ENCODE measurements at regions not wholly inside any gene's neighbourhood (a gene's known extent, or its start where the extent isn't known, plus 50 kb on each side); places are given as distances from the start of the nearest gene placed in this dataset.
A peak's percentile ranks its signal among the peaks of the same experiment; 100 is the strongest.

- Histone ChIP-seq H3K23ac (ENCODE audit: low read length) (no peak overlapping the region), H3K79me2 (ENCODE audit: control insufficient read depth, insufficient read depth, low read length) (no peaks in the 10 kb centered on the region), H3K4me3 (ENCODE audit: low read length) (no peak overlapping the region), H4K8ac (ENCODE audit: low read depth, low read length) (no peak overlapping the region), H2BK120ac (ENCODE audit: low read depth, low read length) (no peak overlapping the region), H3K27me3 (ENCODE audit: insufficient read depth, low read length, poor library complexity) (no peaks in the 10 kb centered on the region), H3K9ac (ENCODE audit: low read length) (no peak overlapping the region), H2AK5ac (ENCODE audit: low read length) (no peak overlapping the region), H3K56ac (ENCODE audit: low read length) (no peak overlapping the region), H2BK5ac (ENCODE audit: low read length) (no peak overlapping the region), H3K36me3 (ENCODE audit: control insufficient read depth, insufficient read depth, low read length) (no peaks in the 10 kb centered on the region), H3K4me1 (ENCODE audit: control insufficient read depth, low read depth, low read length) (no peaks in the 10 kb centered on the region), H3K18ac (ENCODE audit: low read length) (no peak overlapping the region), H3K4me2 (ENCODE audit: low read length) (no peak overlapping the region), H3K27ac (ENCODE audit: low read depth, low read length) (no peak overlapping the region), H2BK15ac (replicated peaks; ENCODE audit: low read depth) (no peak overlapping the region), H4K5ac (ENCODE audit: low read length) (no peak overlapping the region), H3K79me1 (ENCODE audit: low read length) (no peaks in the 10 kb centered on the region), H3K4ac (ENCODE audit: low read depth, low read length) (no peak overlapping the region)
- DNase-seq, result no peak
These were observed 1714.3 kb upstream of the PCDH20 start for GRCh38 chr13:63129995-63130394.

DNA sequence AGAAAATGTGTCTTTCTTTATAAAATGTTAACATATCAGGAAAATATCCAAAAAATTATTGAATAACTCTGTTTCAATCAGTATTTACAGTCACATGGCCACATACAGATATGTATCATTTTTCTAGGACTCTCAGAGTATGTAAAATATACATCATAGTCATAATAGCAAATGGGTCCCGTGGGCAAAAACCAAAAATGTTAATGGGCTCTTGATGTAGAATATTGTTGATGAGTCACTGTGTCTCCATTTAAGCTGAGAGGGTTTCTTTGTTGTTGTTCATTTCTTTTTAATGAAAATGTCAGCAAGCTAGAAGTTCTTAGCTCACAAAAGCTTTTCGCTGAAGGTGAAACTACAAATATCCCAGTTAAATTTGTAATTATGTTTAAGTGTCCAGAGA lies 1713.1 kb upstream of the PCDH20 start:
- WGBS (ENCODE audit: extremely low coverage, insufficient coverage, low lambda C conversion rate), result no CpG with 5 or more reads among the region's 2 CpGs
- Histone ChIP-seq H2BK15ac (replicated peaks; ENCODE audit: low read depth) (no peak overlapping the region), H3K23ac (ENCODE audit: low read length) (no peak overlapping the region), H2AK5ac (ENCODE audit: low read length) (no peak overlapping the region), H3K27ac (ENCODE audit: low read depth, low read length) (no peak overlapping the region), H3K27me3 (ENCODE audit: insufficient read depth, low read length, poor library complexity) (no peaks in the 10 kb centered on the region), H3K56ac (ENCODE audit: low read length) (no peak overlapping the region), H2BK120ac (ENCODE audit: low read depth, low read length) (no peak overlapping the region), H3K4me2 (ENCODE audit: low read length) (no peak overlapping the region), H3K79me1 (ENCODE audit: low read length) (no peaks in the 10 kb centered on the region), H3K4me1 (ENCODE audit: control insufficient read depth, low read depth, low read length) (no peaks in the 10 kb centered on the region), H2BK5ac (ENCODE audit: low read length) (no peak overlapping the region), H3K9ac (ENCODE audit: low read length) (no peak overlapping the region), H4K5ac (ENCODE audit: low read length) (no peak overlapping the region), H3K4ac (ENCODE audit: low read depth, low read length) (no peak overlapping the region), H3K18ac (ENCODE audit: low read length) (no peak overlapping the region), H3K79me2 (ENCODE audit: control insufficient read depth, insufficient read depth, low read length) (no peaks in the 10 kb centered on the region), H3K36me3 (ENCODE audit: control insufficient read depth, insufficient read depth, low read length) (no peaks in the 10 kb centered on the region), H4K8ac (ENCODE audit: low read depth, low read length) (no peak overlapping the region), H3K4me3 (ENCODE audit: low read length) (no peak overlapping the region)
- no peak for DNase-seq

DNA sequence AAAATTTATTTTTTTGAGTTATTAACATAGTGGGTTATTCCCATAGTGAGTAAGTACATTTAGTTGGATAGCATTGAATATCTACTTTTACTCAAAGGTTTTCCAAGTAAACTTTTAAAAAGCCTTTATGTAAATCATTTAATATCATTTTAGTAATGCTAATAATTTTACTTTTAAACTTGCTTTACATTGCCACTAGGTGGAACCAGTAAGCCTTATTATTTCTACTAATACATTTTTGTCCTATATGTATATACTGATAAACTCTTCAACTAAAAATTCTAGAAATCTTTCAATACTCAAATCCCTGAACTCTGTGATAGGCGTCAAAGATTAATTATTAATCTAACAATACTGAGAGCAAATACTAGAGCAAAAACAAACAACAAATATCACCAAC lies 1709.2 kb upstream of the PCDH20 start:
- Histone ChIP-seq H3K36me3 (ENCODE audit: control insufficient read depth, insufficient read depth, low read length) (no peaks in the 10 kb centered on the region), H2BK15ac (replicated peaks; ENCODE audit: low read depth) (no peak overlapping the region), H3K79me2 (ENCODE audit: control insufficient read depth, insufficient read depth, low read length) (no peaks in the 10 kb centered on the region), H3K4ac (ENCODE audit: low read depth, low read length) (no peak overlapping the region), H3K4me3 (ENCODE audit: low read length) (no peak overlapping the region), H3K27ac (ENCODE audit: low read depth, low read length) (no peak overlapping the region), H3K18ac (ENCODE audit: low read length) (no peak overlapping the region), H2BK120ac (ENCODE audit: low read depth, low read length) (no peak overlapping the region), H2BK5ac (ENCODE audit: low read length) (no peak overlapping the region), H3K27me3 (ENCODE audit: insufficient read depth, low read length, poor library complexity) (no peaks in the 10 kb centered on the region), H3K4me1 (ENCODE audit: control insufficient read depth, low read depth, low read length) (no peaks in the 10 kb centered on the region), H3K9ac (ENCODE audit: low read length) (no peak overlapping the region), H3K56ac (ENCODE audit: low read length) (no peak overlapping the region), H4K5ac (ENCODE audit: low read length) (no peak overlapping the region), H2AK5ac (ENCODE audit: low read length) (no peak overlapping the region), H4K8ac (ENCODE audit: low read depth, low read length) (no peak overlapping the region), H3K23ac (ENCODE audit: low read length) (no peak overlapping the region), H3K4me2 (ENCODE audit: low read length) (no peak overlapping the region), H3K79me1 (ENCODE audit: low read length) (no peaks in the 10 kb centered on the region)
- no CpG with 5 or more reads among the region's 1 CpG for WGBS (ENCODE audit: extremely low coverage, insufficient coverage, low lambda C conversion rate)
- DNase-seq, result peak; percentile 10

DNA sequence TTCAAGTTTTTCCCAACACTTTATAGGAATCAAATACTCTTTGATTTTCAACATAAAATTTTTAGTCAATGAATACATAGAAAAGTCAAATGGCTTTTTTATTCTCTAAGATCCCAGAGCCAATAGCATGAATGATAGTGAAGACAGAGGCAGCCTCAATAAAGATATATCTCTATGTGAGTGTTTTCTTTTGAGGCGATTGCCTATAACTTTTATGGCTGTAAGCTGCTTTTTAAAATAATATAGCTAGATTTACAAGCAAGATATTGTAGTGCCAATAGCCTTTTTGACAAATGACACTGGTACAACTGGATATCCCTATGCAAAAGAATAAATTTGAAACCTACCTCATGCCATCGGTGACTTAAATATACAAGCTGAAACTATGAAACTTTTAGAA lies 1705.2 kb upstream of the PCDH20 start:
- H2BK120ac ChIP-seq (ENCODE audit: low read depth, low read length), result no peak overlapping the region
- no peak overlapping the region for H2BK15ac ChIP-seq (replicated peaks; ENCODE audit: low read depth)
- H3K36me3 ChIP-seq (ENCODE audit: control insufficient read depth, insufficient read depth, low read length), result no peaks in the 10 kb centered on the region
- no peak overlapping the region for H3K4me3 ChIP-seq (ENCODE audit: low read length)
- H3K79me2 ChIP-seq (ENCODE audit: control insufficient read depth, insufficient read depth, low read length), result no peaks in the 10 kb centered on the region
- no peak overlapping the region for H2AK5ac ChIP-seq (ENCODE audit: low read length)
- H3K56ac ChIP-seq (ENCODE audit: low read length), result no peak overlapping the region
- no peaks in the 10 kb centered on the region for H3K79me1 ChIP-seq (ENCODE audit: low read length)
- H3K4me2 ChIP-seq (ENCODE audit: low read length), result no peak overlapping the region
- WGBS (ENCODE audit: extremely low coverage, insufficient coverage, low lambda C conversion rate), result no CpG with 5 or more reads among the region's 2 CpGs
- H3K9ac ChIP-seq (ENCODE audit: low read length), result no peak overlapping the region
- H4K8ac ChIP-seq (ENCODE audit: low read depth, low read length), result no peak overlapping the region
- H3K4ac ChIP-seq (ENCODE audit: low read depth, low read length), result no peak overlapping the region
- H2BK5ac ChIP-seq (ENCODE audit: low read length), result no peak overlapping the region
- H3K4me1 ChIP-seq (ENCODE audit: control insufficient read depth, low read depth, low read length), result no peaks in the 10 kb centered on the region
- H3K23ac ChIP-seq (ENCODE audit: low read length), result no peak overlapping the region
- H3K27me3 ChIP-seq (ENCODE audit: insufficient read depth, low read length, poor library complexity), result no peaks in the 10 kb centered on the region
- no peak overlapping the region for H3K27ac ChIP-seq (ENCODE audit: low read depth, low read length)
- no peak for DNase-seq
- H4K5ac ChIP-seq (ENCODE audit: low read length), result no peak overlapping the region
- H3K18ac ChIP-seq (ENCODE audit: low read length), result no peak overlapping the region

DNA sequence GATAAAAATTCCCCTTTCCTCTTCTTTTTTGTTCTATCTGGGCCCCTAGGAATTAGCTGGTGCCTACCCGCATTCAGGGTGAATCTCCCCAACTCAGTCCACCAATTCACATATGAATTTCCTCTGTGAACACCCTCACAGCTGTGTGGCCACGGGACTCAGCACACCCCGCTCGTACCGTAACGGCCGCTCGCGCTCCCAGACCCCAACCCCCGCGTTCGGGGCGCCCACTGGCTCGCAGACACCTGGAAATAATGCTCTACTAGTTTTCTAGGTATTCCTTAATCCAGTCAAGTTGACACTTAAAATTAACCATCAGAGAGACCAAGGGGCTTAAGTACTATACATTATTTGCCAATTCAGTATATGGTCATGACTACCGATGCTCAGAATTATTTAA lies 1702.1 kb upstream of the PCDH20 start:
- WGBS (ENCODE audit: extremely low coverage, insufficient coverage, low lambda C conversion rate), result no CpG with 5 or more reads among the region's 15 CpGs
- H3K36me3 ChIP-seq (ENCODE audit: control insufficient read depth, insufficient read depth, low read length), result no peaks in the 10 kb centered on the region
- H2AK5ac ChIP-seq (ENCODE audit: low read length), result no peak overlapping the region
- no peak overlapping the region for H3K9ac ChIP-seq (ENCODE audit: low read length)
- no peaks in the 10 kb centered on the region for H3K79me2 ChIP-seq (ENCODE audit: control insufficient read depth, insufficient read depth, low read length)
- H2BK5ac ChIP-seq (ENCODE audit: low read length), result no peak overlapping the region
- no peaks in the 10 kb centered on the region for H3K79me1 ChIP-seq (ENCODE audit: low read length)
- H3K27ac ChIP-seq (ENCODE audit: low read depth, low read length), result no peak overlapping the region
- H3K4ac ChIP-seq (ENCODE audit: low read depth, low read length), result no peak overlapping the region
- no peak overlapping the region for H3K4me2 ChIP-seq (ENCODE audit: low read length)
- no peak for DNase-seq
- no peak overlapping the region for H3K18ac ChIP-seq (ENCODE audit: low read length)
- H2BK120ac ChIP-seq (ENCODE audit: low read depth, low read length), result no peak overlapping the region
- no peak overlapping the region for H3K4me3 ChIP-seq (ENCODE audit: low read length)
- no peak overlapping the region for H3K23ac ChIP-seq (ENCODE audit: low read length)
- no peaks in the 10 kb centered on the region for H3K4me1 ChIP-seq (ENCODE audit: control insufficient read depth, low read depth, low read length)
- H4K5ac ChIP-seq (ENCODE audit: low read length), result no peak overlapping the region
- H3K56ac ChIP-seq (ENCODE audit: low read length), result no peak overlapping the region
- no peaks in the 10 kb centered on the region for H3K27me3 ChIP-seq (ENCODE audit: insufficient read depth, low read length, poor library complexity)
- no peak overlapping the region for H2BK15ac ChIP-seq (replicated peaks; ENCODE audit: low read depth)
- H4K8ac ChIP-seq (ENCODE audit: low read depth, low read length), result no peak overlapping the region

- Histone ChIP-seq H3K79me1 (ENCODE audit: low read length) (no peaks in the 10 kb centered on the region), H2AK5ac (ENCODE audit: low read length) (no peak overlapping the region), H3K27ac (ENCODE audit: low read depth, low read length) (no peak overlapping the region), H2BK5ac (ENCODE audit: low read length) (no peak overlapping the region), H4K5ac (ENCODE audit: low read length) (no peak overlapping the region), H3K18ac (ENCODE audit: low read length) (no peak overlapping the region), H3K4me3 (ENCODE audit: low read length) (no peak overlapping the region), H3K9ac (ENCODE audit: low read length) (no peak overlapping the region), H3K56ac (ENCODE audit: low read length) (no peak overlapping the region), H3K36me3 (ENCODE audit: control insufficient read depth, insufficient read depth, low read length) (no peaks in the 10 kb centered on the region), H3K4ac (ENCODE audit: low read depth, low read length) (no peak overlapping the region), H2BK120ac (ENCODE audit: low read depth, low read length) (no peak overlapping the region), H3K4me2 (ENCODE audit: low read length) (no peak overlapping the region), H3K79me2 (ENCODE audit: control insufficient read depth, insufficient read depth, low read length) (no peaks in the 10 kb centered on the region), H3K23ac (ENCODE audit: low read length) (no peak overlapping the region), H3K27me3 (ENCODE audit: insufficient read depth, low read length, poor library complexity) (no peaks in the 10 kb centered on the region), H2BK15ac (replicated peaks; ENCODE audit: low read depth) (no peak overlapping the region), H3K4me1 (ENCODE audit: control insufficient read depth, low read depth, low read length) (no peaks in the 10 kb centered on the region), H4K8ac (ENCODE audit: low read depth, low read length) (no peak overlapping the region)
- whole genome bisulfite sequencing (ENCODE audit: extremely low coverage, insufficient coverage, low lambda C conversion rate), result no CpG with 5 or more reads among the region's 2 CpGs
- no peak for DNase-seq
These were observed 1697.2 kb upstream of the PCDH20 start for GRCh38 chr13:63112799-63113395.
